ENCODE measurements at regions not wholly inside any gene's neighbourhood (a gene's known extent, or its start where the extent isn't known, plus 50 kb on each side); places are given as distances from the start of the nearest gene placed in this dataset.

GRCh38 chr12:76194724-76195123 lies 110.2 kb upstream of the NAP1L1 start:
- no peak for DNase-seq
- Mint-ChIP-seq H3K27ac (ENCODE audit: unreplicated experiment) (no peak overlapping the region), H3K27me3 (ENCODE audit: unreplicated experiment) (no peaks in the 10 kb centered on the region), H3K4me3 (ENCODE audit: unreplicated experiment) (no peak overlapping the region), H3K4me1 (ENCODE audit: low read depth, unreplicated experiment) (no peaks in the 10 kb centered on the region), H3K36me3 (ENCODE audit: unreplicated experiment) (peaks cover 7% of the 10 kb centered on the region), H3K9me3 (ENCODE audit: unreplicated experiment) (no peaks in the 10 kb centered on the region)
- TF ChIP-seq CTCF (IDR thresholded peaks at IDR 0.05; ENCODE audit: partially characterized antibody, unreplicated experiment) = no peak

GRCh38 chr12:76193961-76194360 lies 109.5 kb upstream of the NAP1L1 start:
- Mint-ChIP-seq H3K36me3 (ENCODE audit: unreplicated experiment) (peaks cover 5% of the 10 kb centered on the region), H3K4me3 (ENCODE audit: unreplicated experiment) (no peak overlapping the region), H3K9me3 (ENCODE audit: unreplicated experiment) (no peaks in the 10 kb centered on the region), H3K27ac (ENCODE audit: unreplicated experiment) (no peak overlapping the region), H3K4me1 (ENCODE audit: low read depth, unreplicated experiment) (no peaks in the 10 kb centered on the region), H3K27me3 (ENCODE audit: unreplicated experiment) (no peaks in the 10 kb centered on the region)
- DNase-seq = no peak
- no peak for TF ChIP-seq CTCF (IDR thresholded peaks at IDR 0.05; ENCODE audit: partially characterized antibody, unreplicated experiment)

- TF ChIP-seq CTCF (IDR thresholded peaks at IDR 0.05; ENCODE audit: partially characterized antibody, unreplicated experiment) = no peak
- Mint-ChIP-seq H3K4me1 (ENCODE audit: low read depth, unreplicated experiment) (peaks cover 2% of the 10 kb centered on the region), H3K9me3 (ENCODE audit: unreplicated experiment) (no peaks in the 10 kb centered on the region), H3K4me3 (ENCODE audit: unreplicated experiment) (no peak overlapping the region), H3K27me3 (ENCODE audit: unreplicated experiment) (no peaks in the 10 kb centered on the region), H3K27ac (ENCODE audit: unreplicated experiment) (no peak overlapping the region), H3K36me3 (ENCODE audit: unreplicated experiment) (no peaks in the 10 kb centered on the region)
- no peak for DNase-seq
These were observed 107.9 kb upstream of the NAP1L1 start for GRCh38 chr12:76192416-76192815.

GRCh38 chr12:76190299-76190698 lies 105.8 kb upstream of the NAP1L1 start:
- no peak overlapping the region for H3K4me3 Mint-ChIP-seq (ENCODE audit: unreplicated experiment)
- no peak for DNase-seq
- peaks cover 2% of the 10 kb centered on the region for H3K4me1 Mint-ChIP-seq (ENCODE audit: low read depth, unreplicated experiment)
- no peaks in the 10 kb centered on the region for H3K9me3 Mint-ChIP-seq (ENCODE audit: unreplicated experiment)
- H3K27me3 Mint-ChIP-seq (ENCODE audit: unreplicated experiment) = no peaks in the 10 kb centered on the region
- no peaks in the 10 kb centered on the region for H3K36me3 Mint-ChIP-seq (ENCODE audit: unreplicated experiment)
- no peak for TF ChIP-seq CTCF (IDR thresholded peaks at IDR 0.05; ENCODE audit: partially characterized antibody, unreplicated experiment)
- H3K27ac Mint-ChIP-seq (ENCODE audit: unreplicated experiment) = no peak overlapping the region

- DNase-seq = no peak
- no peak for TF ChIP-seq CTCF (IDR thresholded peaks at IDR 0.05; ENCODE audit: partially characterized antibody, unreplicated experiment)
- Mint-ChIP-seq H3K9me3 (ENCODE audit: unreplicated experiment) (no peaks in the 10 kb centered on the region), H3K27ac (ENCODE audit: unreplicated experiment) (no peak overlapping the region), H3K4me3 (ENCODE audit: unreplicated experiment) (no peak overlapping the region), H3K27me3 (ENCODE audit: unreplicated experiment) (no peaks in the 10 kb centered on the region), H3K36me3 (ENCODE audit: unreplicated experiment) (no peaks in the 10 kb centered on the region), H3K4me1 (ENCODE audit: low read depth, unreplicated experiment) (peaks cover 2% of the 10 kb centered on the region)
These were observed 105.4 kb upstream of the NAP1L1 start for GRCh38 chr12:76189851-76190250.
